PC-3 (cell line): ENCODE measurements at regions not wholly inside any gene's neighbourhood (a gene's known extent, or its start where the extent isn't known, plus 50 kb on each side); places are given as distances from the start of the nearest gene placed in this dataset.

ENCODE experiments used
- ATAC-seq: fragments of 200-7000 bp; cut with Tn5 transposase; 2 replicates; pipeline ENCODE4 v1.9.1; 2020; ENCODE audit warnings: mild to moderate bottlenecking, moderate library complexity
- BruUV-seq: library from RNA; stranded (reverse); fragments of 400-500 nt; replicated peaks from 2 replicates; lab custom pipeline; 2021; lab: Mats Ljungman, UMichigan
- CTCF ChIA-PET: fragments of 300-600 bp; sonication (Branson Sonifier 250); formaldehyde crosslinking; loops from one replicate; lab custom pipeline; 2022; ENCODE audit warnings: antibody characterized with exemption; lab: Charles Lee
- POLR2A ChIA-PET: fragments of 300-600 bp; sonication (Branson Sonifier 250); formaldehyde crosslinking; loops from one replicate; lab custom pipeline; 2022; ENCODE audit warnings: antibody characterized with exemption; ENCODE audit not compliant: unreplicated experiment; lab: Charles Lee
- DNase-seq: peaks from one replicate; pipeline ENCODE4 v3.0.0-alpha.2; 2015
- H2AFZ ChIP-seq: fragments of 300-600 bp; sonication (generic); 2 replicates; pipeline ENCODE4 v1.6.0; 2016; ENCODE audit warnings: antibody characterized with exemption, low read length
- H3F3A ChIP-seq: fragments of 300-600 bp; sonication (generic); one replicate; pipeline ENCODE4 v1.6.0; 2017; ENCODE audit warnings: antibody characterized with exemption, low read length, control low read depth, mild to moderate bottlenecking; ENCODE audit not compliant: unreplicated experiment
- H3K27ac ChIP-seq: fragments of 300-600 bp; sonication (generic); 2 replicates; pipeline ENCODE4 v1.5.1; 2016; ENCODE audit warnings: mild to moderate bottlenecking, low read length
- H3K27me3 ChIP-seq: fragments of 300-600 bp; sonication (generic); 2 replicates; pipeline ENCODE4 v1.6.1; 2016; ENCODE audit warnings: low read length, mixed read lengths
- H3K36me3 ChIP-seq: fragments of 300-600 bp; sonication (generic); 2 replicates; pipeline ENCODE4 v1.6.1; 2016; ENCODE audit warnings: low read depth, mixed run types, low read length, mixed read lengths
- H3K4me1 ChIP-seq: fragments of 300-600 bp; sonication (generic); 2 replicates; pipeline ENCODE4 v1.5.1; 2016; ENCODE audit warnings: low read length; ENCODE audit not compliant: insufficient read depth
- H3K4me2 ChIP-seq: fragments of 300-600 bp; sonication (generic); 2 replicates; pipeline ENCODE4 v1.6.0; 2016; ENCODE audit warnings: low read length
- H3K4me3 ChIP-seq: fragments of 300-600 bp; sonication (generic); 2 replicates; pipeline ENCODE4 v1.5.1; 2016; ENCODE audit warnings: mild to moderate bottlenecking, low read length, mixed read lengths
- H3K79me2 ChIP-seq: fragments of 300-600 bp; sonication (generic); 2 replicates; pipeline ENCODE4 v1.6.1; 2017; ENCODE audit warnings: low read length, mixed read lengths
- H3K9ac ChIP-seq: fragments of 300-600 bp; sonication (generic); 2 replicates; pipeline ENCODE4 v1.6.0; 2016; ENCODE audit warnings: mild to moderate bottlenecking, low read length
- H3K9me2 ChIP-seq: fragments of 300-600 bp; sonication (generic); replicated peaks from 2 replicates; pipeline ENCODE4 v1.6.1; 2016; ENCODE audit warnings: mixed run types, low read length, mixed read lengths
- H3K9me3 ChIP-seq: fragments of 300-600 bp; sonication (generic); 2 replicates; pipeline ENCODE4 v1.6.1; 2016; ENCODE audit warnings: low read length, mixed read lengths
- H4K20me1 ChIP-seq: fragments of 300-600 bp; sonication (generic); 2 replicates; pipeline ENCODE4 v1.6.1; 2016; ENCODE audit warnings: low read length, mixed read lengths
- CTCF ChIP-seq: fragments of 300-600 bp; sonication (generic); conservative IDR thresholded peaks from 2 replicates; pipeline ENCODE4 v1.5.1; 2017; ENCODE audit warnings: antibody characterized with exemption, low read depth, mild to moderate bottlenecking, low read length
- EZH2 ChIP-seq: fragments of 300-600 bp; sonication (generic); IDR thresholded peaks from one replicate; pipeline ENCODE4 v1.6.1; 2017; ENCODE audit warnings: antibody characterized with exemption, mild to moderate bottlenecking, low read length; ENCODE audit not compliant: unreplicated experiment
- EZH2phosphoT487 ChIP-seq: fragments of 300-600 bp; sonication (generic); IDR thresholded peaks from 2 replicates; pipeline ENCODE4 v1.6.1; 2018; ENCODE audit warnings: mild to moderate bottlenecking, antibody characterized with exemption, low read length, borderline replicate concordance
- intact Hi-C: fragments of 100-400 bp; cut with micrococcal nuclease; formaldehyde crosslinking; loops from 2 replicates; pipeline ENCODE4 v1.9.0; 2023

GRCh38 chr3:8276056-8276455, 225.6 kb upstream of the LMCD1 start:
- Histone ChIP-seq H3K9me3 (no peaks in the 10 kb centered on the region), H3K9me2 (no peaks in the 10 kb centered on the region), H3K79me2 (no peaks in the 10 kb centered on the region), H3K27me3 (peaks cover 15% of the 10 kb centered on the region; the same call in 1 of the 2 replicates), H3K4me3 (no peak overlapping the region), H3K36me3 (no peaks in the 10 kb centered on the region), H4K20me1 (no peaks in the 10 kb centered on the region), H3F3A (no peaks in the 10 kb centered on the region), H3K27ac (no peak overlapping the region), H2AFZ (no peak overlapping the region), H3K4me2 (no peak overlapping the region), H3K9ac (no peak overlapping the region), H3K4me1 (no peaks in the 10 kb centered on the region)
- ATAC-seq (no peak), DNase-seq (no peak)
- BruUV-seq: no TSS peak
- intact Hi-C loops: no loop called here
- ChIA-PET POLR2A (interaction anchor here (0.6 kb wide), 1 partner anchor 11 kb away, joined by 3 read pairs; no protein-coding TSS in a partner anchor), CTCF (no interaction called here)
- no peak for TF ChIP-seq EZH2phosphoT487
- no peak for TF ChIP-seq CTCF
- no peak for TF ChIP-seq EZH2

- no peak overlapping the region for H3K9ac ChIP-seq
- intact Hi-C loops: no loop called here
- H3F3A ChIP-seq: no peaks in the 10 kb centered on the region
- no peaks in the 10 kb centered on the region for H4K20me1 ChIP-seq
- no peak overlapping the region for H3K27ac ChIP-seq
- H3K4me2 ChIP-seq: no peak overlapping the region
- no peak overlapping the region for H3K4me3 ChIP-seq
- ATAC-seq (no peak), DNase-seq (no peak)
- H3K27me3 ChIP-seq: 0 out of 2 replicates have a peak, but pooled peaks cover 12% of the 10 kb centered on the region
- ChIA-PET POLR2A (no interaction called here), CTCF (no interaction called here)
- TF ChIP-seq EZH2: no peak
- TF ChIP-seq CTCF: no peak
- no peak for TF ChIP-seq EZH2phosphoT487
- no peaks in the 10 kb centered on the region for H3K9me3 ChIP-seq
- no peak overlapping the region for H2AFZ ChIP-seq
- H3K79me2 ChIP-seq: no peaks in the 10 kb centered on the region
- H3K4me1 ChIP-seq: 0 out of 2 replicates have a peak, but pooled peaks cover under 1% of the 10 kb centered on the region
- no TSS peak for BruUV-seq
- H3K9me2 ChIP-seq: no peaks in the 10 kb centered on the region
- no peaks in the 10 kb centered on the region for H3K36me3 ChIP-seq
Observed at GRCh38 chr3:8276506-8276905, 225.1 kb upstream of the LMCD1 start.

GRCh38 chr3:8278448-8278847, 223.2 kb upstream of the LMCD1 start:
- Histone ChIP-seq H3F3A (no peaks in the 10 kb centered on the region), H3K9me3 (no peaks in the 10 kb centered on the region), H3K36me3 (no peaks in the 10 kb centered on the region), H3K4me2 (no peak overlapping the region), H3K9me2 (no peaks in the 10 kb centered on the region), H3K27me3 (0 out of 2 replicates have a peak, but pooled peaks cover 5% of the 10 kb centered on the region), H3K27ac (no peak overlapping the region), H2AFZ (no peak overlapping the region), H3K4me1 (peaks cover 17% of the 10 kb centered on the region), H3K4me3 (no peak overlapping the region), H4K20me1 (no peaks in the 10 kb centered on the region), H3K9ac (no peak overlapping the region), H3K79me2 (no peaks in the 10 kb centered on the region)
- ChIA-PET CTCF (no interaction called here), POLR2A (no interaction called here)
- intact Hi-C loops: no loop called here
- TF ChIP-seq EZH2phosphoT487 (no peak), CTCF (peak; percentile 30)
- no TSS peak for BruUV-seq
- DNase-seq (peak; percentile 17), ATAC-seq (no peak)
